A549 (cell line): ENCODE measurements at regions not wholly inside any gene's neighbourhood (a gene's known extent, or its start where the extent isn't known, plus 50 kb on each side); places are given as distances from the start of the nearest gene placed in this dataset.

ENCODE experiments used
- ATAC-seq, 2 experiments: fragments of 200-7000 bp in 1 of 2; fragments of >200 bp in 1 of 2; cut with Nextera tagmentation in 1 of 2; cut with Tn5 transposase in 1 of 2; 3 replicates each; pipeline versions ENCODE4 v1.8.0 to v1.9.1; 2018 to 2020; ENCODE audit warnings: mild to moderate bottlenecking in 1 of 2, moderate library complexity in 1 of 2
- CTCF ChIA-PET: fragments of 300-600 bp; sonication (Branson Sonifier 250); formaldehyde crosslinking; extraction: SDS; loops from one replicate; lab custom pipeline; 2021; ENCODE audit warnings: antibody characterized with exemption, inconsistent platforms; lab: Yijun Ruan, JAX
- POLR2A ChIA-PET: fragments of 350-600 bp; formaldehyde crosslinking; extraction: SDS; loops from one replicate; lab custom pipeline; 2021; ENCODE audit warnings: antibody characterized with exemption, inconsistent platforms; lab: Yijun Ruan, JAX
- DNase-seq, 2 experiments: peaks; one replicate each; pipeline versions ENCODE4 v3.0.0 to v3.0.0-alpha.2; 2011 to 2016; ENCODE audit warnings: low read depth in 1 of 2, low spot score in 1 of 2
- FAIRE-seq: peaks from 2 replicates; lab custom pipeline; 2011; peaks lifted over from hg19 to GRCh38; lab: Jason Lieb, UNC
- H3K27ac ChIP-seq, 2 experiments: fragments of >200 bp; sonication (Bioruptor Twin); formaldehyde crosslinking; 3 replicates each; pipeline ENCODE4 v1.5.1; 2016 to 2017
- H3K4me1 ChIP-seq: fragments of >200 bp; sonication (Bioruptor Twin); formaldehyde crosslinking; 3 replicates; pipeline ENCODE4 v1.6.1; 2016
- H3K4me2 ChIP-seq: fragments of >200 bp; sonication (Bioruptor Twin); formaldehyde crosslinking; 3 replicates; pipeline ENCODE4 v1.6.1; 2016
- H3K4me3 ChIP-seq: fragments of >200 bp; sonication (Bioruptor Twin); formaldehyde crosslinking; 3 replicates; pipeline ENCODE4 v1.5.1; 2016
- H3K9me3 ChIP-seq: fragments of >200 bp; sonication (Bioruptor Twin); formaldehyde crosslinking; 3 replicates; pipeline ENCODE4 v1.6.1; 2016
- ATOH8 ChIP-seq: fragments of 250-450 bp; sonication (Bioruptor Pico); IDR thresholded peaks from 2 replicates; pipeline ENCODE4 v1.5.0; 2020; ENCODE audit warnings: low read depth, mild to moderate bottlenecking, moderate library complexity
- BHLHE40 ChIP-seq: IDR thresholded peaks from 2 replicates; pipeline ENCODE4 v1.6.1; 2012; ENCODE audit warnings: low read depth, low read length, inconsistent platforms
- CEBPB ChIP-seq, 2 experiments: fragments of >200 bp in 1 of 2; sonication (Bioruptor Twin) in 1 of 2; formaldehyde crosslinking in 1 of 2; IDR thresholded peaks; 2 replicates each; pipeline ENCODE4 v1.6.1; 2012 to 2016
- EHMT2 ChIP-seq: fragments of 200-600 bp; sonication (generic); IDR thresholded peaks from 2 replicates; pipeline ENCODE4 v1.6.1; 2016; ENCODE audit warnings: antibody characterized with exemption, low read depth, mild to moderate bottlenecking, moderate library complexity
- ELK1 ChIP-seq: fragments of 150-350 bp; IDR thresholded peaks from 2 replicates; pipeline ENCODE4 v1.6.1; 2014; ENCODE audit warnings: low read depth, mild to moderate bottlenecking, low read length
- FOSL2 ChIP-seq, 2 experiments: fragments of 450-650 bp in 1 of 2; fragments of >200 bp in 1 of 2; sonication (Bioruptor Twin) in 1 of 2; formaldehyde crosslinking; IDR thresholded peaks; 2 replicates each; pipeline versions ENCODE4 v1.5.0 to v1.6.1; 2016 to 2020; ENCODE audit warnings: mild to moderate bottlenecking in 1 of 2, moderate library complexity in 1 of 2
- FOXS1 ChIP-seq: fragments of 250-450 bp; sonication (Bioruptor Pico); IDR thresholded peaks from 2 replicates; pipeline ENCODE4 v1.5.0; 2020; ENCODE audit warnings: mild to moderate bottlenecking, moderate library complexity
- HDAC2 ChIP-seq: fragments of 200-600 bp; sonication (generic); IDR thresholded peaks from 2 replicates; pipeline ENCODE4 v1.6.1; 2016
- HEYL ChIP-seq: fragments of 250-450 bp; sonication (Bioruptor Pico); IDR thresholded peaks from 2 replicates; pipeline ENCODE4 v1.8.0; 2021; ENCODE audit warnings: mild to moderate bottlenecking, moderate library complexity
- HOXA7 ChIP-seq: fragments of 250-450 bp; sonication (Bioruptor Pico); IDR thresholded peaks from 2 replicates; pipeline ENCODE4 v1.5.0; 2020; ENCODE audit warnings: mild to moderate bottlenecking, moderate library complexity
- KDM5A ChIP-seq: fragments of 200-600 bp; sonication (generic); IDR thresholded peaks from 2 replicates; pipeline ENCODE4 v1.6.1; 2016; ENCODE audit warnings: antibody characterized with exemption, mild to moderate bottlenecking
- MYC ChIP-seq: IDR thresholded peaks from 2 replicates; pipeline ENCODE4 v1.6.1; 2012; ENCODE audit warnings: mild to moderate bottlenecking, inconsistent platforms, low read length, improper control_type of control experiment, borderline replicate concordance
- NR3C1 ChIP-seq: fragments of >200 bp; sonication (Bioruptor Twin); formaldehyde crosslinking; IDR thresholded peaks from 3 replicates; pipeline ENCODE4 v1.6.1; 2017
- RARB ChIP-seq: fragments of 250-450 bp; sonication (Bioruptor Pico); IDR thresholded peaks from 2 replicates; pipeline ENCODE4 v1.8.0; 2021; ENCODE audit warnings: mild to moderate bottlenecking, moderate library complexity
- RCOR1 ChIP-seq: fragments of 150-350 bp; IDR thresholded peaks from 2 replicates; pipeline ENCODE4 v1.6.1; 2014; ENCODE audit warnings: antibody characterized with exemption, low read length, low read depth
- RFX5 ChIP-seq: fragments of 450-650 bp; IDR thresholded peaks from 2 replicates; pipeline ENCODE4 v1.7.1; 2014; ENCODE audit warnings: antibody characterized with exemption, mild to moderate bottlenecking, moderate library complexity
- RNF2 ChIP-seq: fragments of 200-600 bp; sonication (generic); IDR thresholded peaks from 2 replicates; pipeline ENCODE4 v1.6.1; 2016; ENCODE audit warnings: low read depth, mild to moderate bottlenecking, antibody characterized with exemption, moderate library complexity, borderline replicate concordance
- SMC3 ChIP-seq: fragments of >200 bp; sonication (Bioruptor Twin); formaldehyde crosslinking; IDR thresholded peaks from 3 replicates; pipeline ENCODE4 v1.6.1; 2018; ENCODE audit warnings: inconsistent platforms
- TP53 ChIP-seq: fragments of 250-450 bp; sonication (Bioruptor Pico); IDR thresholded peaks from 2 replicates; pipeline ENCODE4 v1.5.0; 2021; ENCODE audit warnings: mild to moderate bottlenecking, moderate library complexity
- ZNF302 ChIP-seq: fragments of 250-450 bp; sonication (Bioruptor Pico); IDR thresholded peaks from 2 replicates; pipeline ENCODE4 v1.9.0; 2021; ENCODE audit warnings: inconsistent platforms, mild to moderate bottlenecking, moderate library complexity
- WGBS: methylation state at CpG from one replicate; pipeline ENCODE4 v1.1.6; 2017; ENCODE audit errors: missing lambda C conversion rate; 5-methylcytosine and 5-hydroxymethylcytosine counted together
- TF ChIP-seq, protein P1 (sequence below): fragments of >200 bp; sonication (Bioruptor Twin); formaldehyde crosslinking; IDR thresholded peaks from 3 replicates; pipeline ENCODE4 v1.6.1; 2016
- TF ChIP-seq, protein P2 (sequence below): fragments of >200 bp; sonication (Bioruptor Twin); formaldehyde crosslinking; IDR thresholded peaks from 2 replicates; pipeline ENCODE4 v1.6.1; 2016

DNA sequence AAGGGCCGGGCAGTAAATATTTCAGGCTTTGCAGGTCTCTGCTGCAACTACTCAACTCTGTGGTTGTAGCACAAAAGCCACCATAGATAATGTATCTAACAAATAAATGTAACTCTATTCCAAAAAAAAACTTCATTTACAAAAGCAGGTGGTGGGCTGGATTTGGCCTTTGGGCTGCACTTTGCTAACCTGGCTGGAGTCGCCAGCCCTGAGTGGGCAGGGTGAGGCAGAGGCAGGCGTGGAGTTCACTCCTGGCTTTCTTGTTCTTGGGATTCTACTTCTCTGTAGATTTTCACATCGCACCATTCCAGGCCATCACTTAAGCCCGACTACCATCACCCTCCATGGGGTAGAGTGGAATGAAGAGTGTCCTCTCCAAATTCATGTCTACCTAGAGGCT is 367.6 kb upstream of the MGMT start:
- 2% methylated on average over 5 of the region's 5 CpGs for WGBS
- no peak for FAIRE-seq

DNA sequence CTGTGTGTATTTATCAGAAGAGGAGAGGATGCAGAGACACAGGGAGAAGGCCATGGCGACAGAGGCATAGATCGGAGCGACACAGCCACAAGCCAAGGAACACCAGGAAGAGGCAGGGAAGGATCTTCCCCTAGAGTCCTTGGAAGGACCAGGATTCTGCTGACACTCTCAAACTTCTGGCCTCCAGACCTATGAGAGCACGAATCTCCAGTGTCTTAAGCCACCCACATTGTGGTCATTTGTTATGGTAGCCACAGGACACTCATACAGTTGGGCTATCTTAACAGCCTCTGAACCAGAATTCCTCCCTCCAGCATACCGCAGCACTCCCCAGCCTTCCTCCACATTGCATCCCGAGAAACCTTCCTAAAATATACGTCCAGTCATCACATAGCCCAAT is 367.0 kb upstream of the MGMT start:
- no peak for FAIRE-seq
- 36% methylated on average over 6 of the region's 7 CpGs for WGBS

More for the DNA sequence above, 367.6 kb upstream of the MGMT start:
- TF ChIP-seq, protein P1, sequence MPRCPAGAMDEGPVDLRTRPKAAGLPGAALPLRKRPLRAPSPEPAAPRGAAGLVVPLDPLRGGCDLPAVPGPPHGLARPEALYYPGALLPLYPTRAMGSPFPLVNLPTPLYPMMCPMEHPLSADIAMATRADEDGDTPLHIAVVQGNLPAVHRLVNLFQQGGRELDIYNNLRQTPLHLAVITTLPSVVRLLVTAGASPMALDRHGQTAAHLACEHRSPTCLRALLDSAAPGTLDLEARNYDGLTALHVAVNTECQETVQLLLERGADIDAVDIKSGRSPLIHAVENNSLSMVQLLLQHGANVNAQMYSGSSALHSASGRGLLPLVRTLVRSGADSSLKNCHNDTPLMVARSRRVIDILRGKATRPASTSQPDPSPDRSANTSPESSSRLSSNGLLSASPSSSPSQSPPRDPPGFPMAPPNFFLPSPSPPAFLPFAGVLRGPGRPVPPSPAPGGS = no peak
- TF ChIP-seq RARB (CRISPR knock-in tag) (no peak), HOXA7 (CRISPR knock-in tag) (no peak), EHMT2 (no peak), FOSL2 (IDR thresholded peaks at IDR 0.05) (no peak), FOSL2 (CRISPR knock-in tag; IDR thresholded peaks at IDR 0.05) (no peak), RNF2 (no peak), NR3C1 (no peak), CEBPB (IDR thresholded peaks at IDR 0.05) (no peak), FOXS1 (CRISPR knock-in tag) (no peak), RFX5 (no peak), TP53 (CRISPR knock-in tag) (no peak), ATOH8 (CRISPR knock-in tag) (no peak), ELK1 (no peak)
- ChIA-PET CTCF (no interaction called here), POLR2A (no interaction called here)
- DNase-seq = no peak
- Histone ChIP-seq H3K4me3 (no peak overlapping the region), H3K9me3 (no peaks in the 10 kb centered on the region), H3K27ac (no peak overlapping the region), H3K4me1 (no peaks in the 10 kb centered on the region), H3K4me2 (no peak overlapping the region)
- ATAC-seq = no peak

More for the DNA sequence above, 367.0 kb upstream of the MGMT start:
- Histone ChIP-seq H3K9me3 (no peaks in the 10 kb centered on the region), H3K4me1 (no peaks in the 10 kb centered on the region), H3K27ac (no peak overlapping the region), H3K4me3 (no peak overlapping the region), H3K4me2 (no peak overlapping the region)
- CTCF ChIA-PET = no interaction called here
- ATAC-seq = no peak
- TF ChIP-seq, protein P2, sequence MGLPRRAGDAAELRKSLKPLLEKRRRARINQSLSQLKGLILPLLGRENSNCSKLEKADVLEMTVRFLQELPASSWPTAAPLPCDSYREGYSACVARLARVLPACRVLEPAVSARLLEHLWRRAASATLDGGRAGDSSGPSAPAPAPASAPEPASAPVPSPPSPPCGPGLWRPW = no peak
- TF ChIP-seq HOXA7 (CRISPR knock-in tag) (no peak), CEBPB (IDR thresholded peaks at IDR 0.05) (no peak), RARB (CRISPR knock-in tag) (no peak), HDAC2 (no peak), BHLHE40 (no peak), ELK1 (no peak), HEYL (no peak), RCOR1 (no peak), SMC3 (no peak), ZNF302 (CRISPR knock-in tag) (no peak), MYC (no peak), TP53 (CRISPR knock-in tag) (no peak), NR3C1 (no peak), KDM5A (no peak)
- TF ChIP-seq, all 56 proteins: peak for 0
- POLR2A ChIA-PET = no interaction called here
- no peak for DNase-seq
